ENCODE measurements at regions not wholly inside any gene's neighbourhood (a gene's known extent, or its start where the extent isn't known, plus 50 kb on each side); places are given as distances from the start of the nearest gene placed in this dataset.

DNA sequence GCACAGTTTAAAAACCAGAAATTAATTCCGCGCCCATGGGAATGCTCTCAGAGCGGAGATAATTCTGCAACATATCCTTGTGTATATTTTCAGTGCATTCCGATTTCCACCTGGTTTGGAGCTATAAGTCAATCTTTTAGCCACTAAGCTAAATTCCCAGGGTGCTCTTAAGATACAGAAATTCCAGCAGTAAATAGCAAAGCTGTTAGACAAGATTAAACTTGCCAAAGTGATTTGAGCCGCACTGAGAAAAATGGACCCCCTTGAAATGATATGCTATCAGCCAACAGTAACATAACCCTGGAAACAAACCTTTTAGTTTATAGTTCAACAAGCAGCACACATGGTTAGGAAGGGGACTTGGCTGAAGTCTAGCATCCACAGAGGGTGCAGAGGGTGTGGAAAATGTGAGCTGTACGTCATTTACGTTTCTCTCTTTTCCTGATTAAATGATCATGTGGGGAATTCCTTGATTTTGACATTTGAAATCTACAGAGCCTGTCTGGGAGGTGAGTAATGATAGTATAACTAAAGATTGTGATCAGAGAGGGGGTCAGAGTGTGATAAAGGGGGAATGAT lies 99.8 kb upstream of the COPS8 start:
- POLR2A ChIA-PET: no interaction called here
- 80% methylated on average over 7 of the region's 7 CpGs for WGBS (ENCODE audit: low lambda C conversion rate)
- H3K9me3 ChIP-seq (ENCODE audit: low read length): no peaks in the 10 kb centered on the region
- TF ChIP-seq KLF15 (CRISPR knock-in tag; IDR thresholded peaks at IDR 0.05; ENCODE audit: borderline replicate concordance): no peak
- TF ChIP-seq TCF12 (IDR thresholded peaks at IDR 0.05): no peak
- no peak for TF ChIP-seq TCF12 (CRISPR knock-in tag; IDR thresholded peaks at IDR 0.05)
- no peak for TF ChIP-seq CBX1 (IDR thresholded peaks at IDR 0.05; ENCODE audit: low read depth)
- TF ChIP-seq KDM6A (CRISPR knock-in tag; IDR thresholded peaks at IDR 0.05; ENCODE audit: low read depth): no peak
- TF ChIP-seq, protein P1, sequence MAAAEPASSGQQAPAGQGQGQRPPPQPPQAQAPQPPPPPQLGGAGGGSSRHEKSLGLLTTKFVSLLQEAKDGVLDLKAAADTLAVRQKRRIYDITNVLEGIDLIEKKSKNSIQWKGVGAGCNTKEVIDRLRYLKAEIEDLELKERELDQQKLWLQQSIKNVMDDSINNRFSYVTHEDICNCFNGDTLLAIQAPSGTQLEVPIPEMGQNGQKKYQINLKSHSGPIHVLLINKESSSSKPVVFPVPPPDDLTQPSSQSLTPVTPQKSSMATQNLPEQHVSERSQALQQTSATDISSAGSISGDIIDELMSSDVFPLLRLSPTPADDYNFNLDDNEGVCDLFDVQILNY (CRISPR knock-in tag; conservative IDR thresholded peaks at IDR 0.05): no peak
- TF ChIP-seq CENPBD1 (CRISPR knock-in tag; IDR thresholded peaks at IDR 0.05; ENCODE audit: borderline replicate concordance, low read depth): no peak
- TF ChIP-seq ZFP82 (CRISPR knock-in tag; IDR thresholded peaks at IDR 0.05; ENCODE audit: borderline replicate concordance): no peak
- no peak for TF ChIP-seq DMAP1 (CRISPR knock-in tag; IDR thresholded peaks at IDR 0.05)
- TF ChIP-seq PLRG1 (conservative IDR thresholded peaks at IDR 0.05): no peak
- no peak for TF ChIP-seq KLF13 (CRISPR knock-in tag; IDR thresholded peaks at IDR 0.05)
- TF ChIP-seq, protein P2, sequence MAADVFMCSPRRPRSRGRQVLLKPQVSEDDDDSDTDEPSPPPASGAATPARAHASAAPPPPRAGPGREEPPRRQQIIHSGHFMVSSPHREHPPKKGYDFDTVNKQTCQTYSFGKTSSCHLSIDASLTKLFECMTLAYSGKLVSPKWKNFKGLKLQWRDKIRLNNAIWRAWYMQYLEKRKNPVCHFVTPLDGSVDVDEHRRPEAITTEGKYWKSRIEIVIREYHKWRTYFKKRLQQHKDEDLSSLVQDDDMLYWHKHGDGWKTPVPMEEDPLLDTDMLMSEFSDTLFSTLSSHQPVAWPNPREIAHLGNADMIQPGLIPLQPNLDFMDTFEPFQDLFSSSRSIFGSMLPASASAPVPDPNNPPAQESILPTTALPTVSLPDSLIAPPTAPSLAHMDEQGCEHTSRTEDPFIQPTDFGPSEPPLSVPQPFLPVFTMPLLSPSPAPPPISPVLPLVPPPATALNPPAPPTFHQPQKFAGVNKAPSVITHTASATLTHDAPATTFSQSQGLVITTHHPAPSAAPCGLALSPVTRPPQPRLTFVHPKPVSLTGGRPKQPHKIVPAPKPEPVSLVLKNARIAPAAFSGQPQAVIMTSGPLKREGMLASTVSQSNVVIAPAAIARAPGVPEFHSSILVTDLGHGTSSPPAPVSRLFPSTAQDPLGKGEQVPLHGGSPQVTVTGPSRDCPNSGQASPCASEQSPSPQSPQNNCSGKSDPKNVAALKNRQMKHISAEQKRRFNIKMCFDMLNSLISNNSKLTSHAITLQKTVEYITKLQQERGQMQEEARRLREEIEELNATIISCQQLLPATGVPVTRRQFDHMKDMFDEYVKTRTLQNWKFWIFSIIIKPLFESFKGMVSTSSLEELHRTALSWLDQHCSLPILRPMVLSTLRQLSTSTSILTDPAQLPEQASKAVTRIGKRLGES (CRISPR knock-in tag; IDR thresholded peaks at IDR 0.05; ENCODE audit: borderline replicate concordance): no peak
- no peak for TF ChIP-seq HNF4A (CRISPR knock-in tag; IDR thresholded peaks at IDR 0.05)
- no peak for TF ChIP-seq ARID2 (CRISPR knock-in tag; IDR thresholded peaks at IDR 0.05; ENCODE audit: borderline replicate concordance)
- no peak for TF ChIP-seq PAXIP1 (CRISPR knock-in tag; conservative IDR thresholded peaks at IDR 0.05)
- TF ChIP-seq PHF5A (CRISPR knock-in tag; IDR thresholded peaks at IDR 0.05; ENCODE audit: low read depth, unreplicated experiment): no peak
- no peak for TF ChIP-seq NR3C1 (CRISPR knock-in tag; IDR thresholded peaks at IDR 0.05)

More for the DNA sequence above, 99.8 kb upstream of the COPS8 start:
- intact Hi-C loops (cut with micrococcal nuclease; ENCODE audit: unreplicated experiment): no loop called here
- DNase-seq (ENCODE audit: low spot score) (no peak), ATAC-seq (no peak), FAIRE-seq (no peak)
- no TSS peak for BruUV-seq (replicated peaks)
- H3K4me2 ChIP-seq (ENCODE audit: low read depth, low read length): no peak overlapping the region
- in situ Hi-C loops (cut with HindIII; ENCODE audit: extremely low pct_ligation_motif_present, low pct_unique_long_range_greater_than_20kb): no loop called here
- no peaks in the 10 kb centered on the region for H4K20me1 ChIP-seq (ENCODE audit: insufficient read depth, low read length)
- H3K4me1 ChIP-seq (ENCODE audit: insufficient read depth, low read length): peaks cover 41% of the 10 kb centered on the region
- H3K9ac ChIP-seq (ENCODE audit: insufficient read depth, low read depth, low read length): no peak overlapping the region
- H2AFZ ChIP-seq (ENCODE audit: low read length): no peak overlapping the region
- peaks cover 1 to 12% of the 10 kb centered on the region in 2 experiments; a peak in 2 of 5 replicates for H3K27me3 ChIP-seq (ENCODE audit: control insufficient read depth in 1 of 2, insufficient read depth in 2 of 2, low read length in 2 of 2)
- H3K79me2 ChIP-seq (ENCODE audit: insufficient read depth, low read length): no peaks in the 10 kb centered on the region
- no peaks in the 10 kb centered on the region for H3K36me3 ChIP-seq (replicated peaks in 1 of 2; ENCODE audit: control insufficient read depth in 1 of 2, insufficient read depth in 2 of 2, low read length in 2 of 2)
- H3K27ac ChIP-seq (ENCODE audit: extremely low read length, insufficient read depth, low read length): no peak overlapping the region
- CTCF ChIA-PET (ENCODE audit: low intra/inter-chr PET ratio, low total read pairs): no interaction called here
- no peak overlapping the region for H3K4me3 ChIP-seq (replicated peaks in 1 of 3; ENCODE audit: insufficient read depth in 1 of 3, low read depth in 2 of 3, low read length in 3 of 3)

All from HepG2 (cell line).